H9 (cell line): ENCODE measurements at regions not wholly inside any gene's neighbourhood (a gene's known extent, or its start where the extent isn't known, plus 50 kb on each side); places are given as distances from the start of the nearest gene placed in this dataset.

Experiments
- DNase-seq: peaks from one replicate; pipeline ENCODE4 v3.0.0-alpha.2; 2017
- H2AFZ ChIP-seq: one replicate; pipeline ENCODE4 v1.6.1; 2013; ENCODE audit warnings: mild to moderate bottlenecking, low read length, control low read depth, moderate library complexity
- H2AK5ac ChIP-seq: 2 replicates; pipeline ENCODE4 v1.6.1; 2013; ENCODE audit warnings: low read length, control low read depth, mixed read lengths; ENCODE audit not compliant: insufficient read length
- H2BK120ac ChIP-seq: one replicate; pipeline ENCODE4 v1.6.1; 2013; ENCODE audit warnings: low read depth, mild to moderate bottlenecking, low read length, control low read depth, inconsistent platforms; ENCODE audit not compliant: poor library complexity, severe bottlenecking
- H2BK12ac ChIP-seq: 2 replicates; pipeline ENCODE4 v1.6.1; 2013; ENCODE audit warnings: low read length, control low read depth, mixed read lengths, low read depth; ENCODE audit not compliant: insufficient read length
- H2BK15ac ChIP-seq: 2 replicates; pipeline ENCODE4 v1.6.1; 2013; ENCODE audit warnings: low read depth, low read length, control low read depth
- H2BK20ac ChIP-seq: one replicate; pipeline ENCODE4 v1.6.1; 2013; ENCODE audit warnings: low read depth, mild to moderate bottlenecking, low read length, control low read depth, inconsistent platforms; ENCODE audit not compliant: poor library complexity, severe bottlenecking
- H2BK5ac ChIP-seq: 2 replicates; pipeline ENCODE4 v1.6.1; 2013; ENCODE audit warnings: low read length, control low read depth, mixed read lengths; ENCODE audit not compliant: insufficient read length
- H3K14ac ChIP-seq: 2 replicates; pipeline ENCODE4 v1.6.1; 2013; ENCODE audit warnings: low read length, control low read depth; ENCODE audit not compliant: insufficient read depth
- H3K18ac ChIP-seq: 2 replicates; pipeline ENCODE4 v1.6.1; 2013; ENCODE audit warnings: low read depth, mild to moderate bottlenecking, mixed read lengths, low read length, control low read depth; ENCODE audit not compliant: insufficient read length
- H3K23ac ChIP-seq: 2 replicates; pipeline ENCODE4 v1.6.1; 2013; ENCODE audit warnings: low read length, control low read depth, mixed read lengths, low read depth; ENCODE audit not compliant: insufficient read length
- H3K23me2 ChIP-seq: 2 replicates; pipeline ENCODE4 v1.6.1; 2013; ENCODE audit warnings: low read depth, mild to moderate bottlenecking, mixed read lengths, low read length, control low read depth; ENCODE audit not compliant: insufficient read length, poor library complexity, severe bottlenecking
- H3K27ac ChIP-seq: 2 replicates; pipeline ENCODE4 v1.5.1; 2013; ENCODE audit warnings: low read length, control low read depth, mixed read lengths, low read depth; ENCODE audit not compliant: insufficient read length
- H3K27me3 ChIP-seq: 2 replicates; pipeline ENCODE4 v1.6.1; 2013; ENCODE audit warnings: low read length, control low read depth, inconsistent platforms; ENCODE audit not compliant: insufficient read depth
- H3K4ac ChIP-seq: 2 replicates; pipeline ENCODE4 v1.6.1; 2013; ENCODE audit warnings: low read depth, mild to moderate bottlenecking, control low read depth, inconsistent platforms, low read length, moderate library complexity
- H3K4me1 ChIP-seq: 2 replicates; pipeline ENCODE4 v1.6.1; 2013; ENCODE audit warnings: low read length, control low read depth, inconsistent platforms; ENCODE audit not compliant: insufficient read depth
- H3K4me2 ChIP-seq: 2 replicates; pipeline ENCODE4 v1.6.1; 2013; ENCODE audit warnings: low read length, control low read depth, mixed read lengths; ENCODE audit not compliant: insufficient read length, insufficient read depth
- H3K56ac ChIP-seq: 2 replicates; pipeline ENCODE4 v1.6.1; 2013; ENCODE audit warnings: low read depth, mild to moderate bottlenecking, mixed read lengths, low read length, control low read depth; ENCODE audit not compliant: insufficient read length
- H3K79me1 ChIP-seq: 2 replicates; pipeline ENCODE4 v1.6.1; 2013; ENCODE audit warnings: low read depth, mild to moderate bottlenecking, moderate library complexity, low read length, control low read depth, inconsistent platforms; ENCODE audit not compliant: insufficient read depth, poor library complexity, severe bottlenecking
- H3K79me2 ChIP-seq: 2 replicates; pipeline ENCODE4 v1.6.1; 2013; ENCODE audit warnings: low read length, control low read depth, inconsistent platforms; ENCODE audit not compliant: insufficient read depth
- H3K9ac ChIP-seq: 2 replicates; pipeline ENCODE4 v1.6.1; 2013; ENCODE audit warnings: low read length, control low read depth, mixed read lengths; ENCODE audit not compliant: insufficient read length; ENCODE audit errors: extremely low read depth
- H3K9me3 ChIP-seq: one replicate; pipeline ENCODE4 v1.6.1; 2013; ENCODE audit warnings: low read depth, low read length, inconsistent platforms; ENCODE audit not compliant: control insufficient read depth
- H3T11ph ChIP-seq: one replicate; pipeline ENCODE4 v1.6.1; 2013; ENCODE audit warnings: mild to moderate bottlenecking, low read length, control low read depth, inconsistent platforms
- H4K20me1 ChIP-seq: one replicate; pipeline ENCODE4 v1.6.1; 2013; ENCODE audit not compliant: control insufficient read depth, insufficient read length, insufficient read depth
- H4K5ac ChIP-seq: 2 replicates; pipeline ENCODE4 v1.6.1; 2013; ENCODE audit warnings: low read depth, mild to moderate bottlenecking, mixed read lengths, low read length, control low read depth; ENCODE audit not compliant: insufficient read length
- H4K8ac ChIP-seq: replicated peaks from 2 replicates; pipeline ENCODE4 v1.6.1; 2013; ENCODE audit warnings: low read length, control low read depth, mixed read lengths, low read depth; ENCODE audit not compliant: insufficient read length
- H4K91ac ChIP-seq: 2 replicates; pipeline ENCODE4 v1.6.1; 2013; ENCODE audit warnings: low read depth, mild to moderate bottlenecking, moderate library complexity, mixed read lengths, low read length, control low read depth; ENCODE audit not compliant: insufficient read length
- H3K27ac Mint-ChIP-seq, 3 experiments: 2 replicates in 2 of 3; 3 replicates in 1 of 3; pipeline ENCODE4 v1.8.0; 2020 to 2021; ENCODE audit warnings: mixed read lengths in 3 of 3, mild to moderate bottlenecking in 1 of 3, moderate library complexity in 1 of 3
- H3K27me3 Mint-ChIP-seq: 2 replicates; pipeline ENCODE4 v1.8.0; 2021; ENCODE audit warnings: low read depth, mild to moderate bottlenecking, moderate library complexity, mixed read lengths
- H3K36me3 Mint-ChIP-seq, 3 experiments: 2 replicates in 2 of 3; 3 replicates in 1 of 3; pipeline ENCODE4 v1.8.0; 2020 to 2021; ENCODE audit warnings: low read depth in 3 of 3, mixed read lengths in 3 of 3; ENCODE audit not compliant: insufficient read depth in 1 of 3
- H3K4me1 Mint-ChIP-seq, 2 experiments: 2 replicates each; pipeline ENCODE4 v1.8.0; 2020; ENCODE audit warnings: mixed read lengths in 2 of 2
- H3K4me3 Mint-ChIP-seq, 2 experiments: 2 replicates in 1 of 2; 3 replicates in 1 of 2; pipeline ENCODE4 v1.8.0; 2020 to 2021; ENCODE audit warnings: mild to moderate bottlenecking in 2 of 2, mixed read lengths in 2 of 2, moderate library complexity in 1 of 2
- H3K9me3 Mint-ChIP-seq, 2 experiments: 2 replicates in 1 of 2; 3 replicates in 1 of 2; pipeline ENCODE4 v1.8.0; 2020; ENCODE audit warnings: mild to moderate bottlenecking in 2 of 2, mixed read lengths in 2 of 2, moderate library complexity in 1 of 2
- WGBS: extraction: QIAGEN DNeasy Blood & Tissue Kit; methylation state at CpG from one replicate; pipeline ENCODE4 v1.1.7; 2013; ENCODE audit warnings: missing lambda C conversion rate, low lambda C conversion rate, mixed read lengths; ENCODE audit not compliant: insufficient read length; ENCODE audit errors: extremely low coverage; 5-methylcytosine and 5-hydroxymethylcytosine counted together
- TF ChIP-seq, protein P1 (sequence below): fragments of 200-600 bp; sonication (generic); conservative IDR thresholded peaks from 3 replicates; pipeline ENCODE4 v1.8.0; 2021; ENCODE audit warnings: antibody characterized with exemption, mild to moderate bottlenecking

DNA sequence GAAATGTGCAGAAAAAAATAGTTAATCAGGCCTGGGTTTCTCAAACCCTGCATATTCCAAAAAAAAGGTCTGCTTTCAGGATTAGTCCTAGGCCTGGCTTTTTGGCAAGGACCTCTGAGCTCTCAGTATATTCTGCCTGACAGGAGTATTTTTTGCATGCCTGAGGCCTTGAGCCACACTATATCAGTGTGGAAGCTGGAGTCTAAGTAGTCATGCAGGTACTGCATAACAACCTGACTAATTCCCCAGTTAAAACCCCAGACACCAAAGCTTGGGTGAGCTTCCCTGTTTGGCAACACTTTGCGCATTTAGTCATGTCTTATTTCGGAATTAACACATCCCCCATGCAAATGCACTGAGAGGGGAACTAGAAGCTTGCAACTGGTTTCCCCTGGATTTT is 359.5 kb downstream of the CETN3 start:
- TF ChIP-seq, protein P1, sequence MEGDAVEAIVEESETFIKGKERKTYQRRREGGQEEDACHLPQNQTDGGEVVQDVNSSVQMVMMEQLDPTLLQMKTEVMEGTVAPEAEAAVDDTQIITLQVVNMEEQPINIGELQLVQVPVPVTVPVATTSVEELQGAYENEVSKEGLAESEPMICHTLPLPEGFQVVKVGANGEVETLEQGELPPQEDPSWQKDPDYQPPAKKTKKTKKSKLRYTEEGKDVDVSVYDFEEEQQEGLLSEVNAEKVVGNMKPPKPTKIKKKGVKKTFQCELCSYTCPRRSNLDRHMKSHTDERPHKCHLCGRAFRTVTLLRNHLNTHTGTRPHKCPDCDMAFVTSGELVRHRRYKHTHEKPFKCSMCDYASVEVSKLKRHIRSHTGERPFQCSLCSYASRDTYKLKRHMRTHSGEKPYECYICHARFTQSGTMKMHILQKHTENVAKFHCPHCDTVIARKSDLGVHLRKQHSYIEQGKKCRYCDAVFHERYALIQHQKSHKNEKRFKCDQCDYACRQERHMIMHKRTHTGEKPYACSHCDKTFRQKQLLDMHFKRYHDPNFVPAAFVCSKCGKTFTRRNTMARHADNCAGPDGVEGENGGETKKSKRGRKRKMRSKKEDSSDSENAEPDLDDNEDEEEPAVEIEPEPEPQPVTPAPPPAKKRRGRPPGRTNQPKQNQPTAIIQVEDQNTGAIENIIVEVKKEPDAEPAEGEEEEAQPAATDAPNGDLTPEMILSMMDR: no peak
- no peaks in the 10 kb centered on the region for H3K4me1 Mint-ChIP-seq
- no peak overlapping the region for H3K23ac ChIP-seq
- H2BK5ac ChIP-seq: no peak overlapping the region
- H3K23me2 ChIP-seq: no peaks in the 10 kb centered on the region
- H3K79me2 ChIP-seq: no peaks in the 10 kb centered on the region
- H3K27ac ChIP-seq: no peak overlapping the region
- H3K27ac Mint-ChIP-seq: no peak overlapping the region
- no peak overlapping the region for H2BK120ac ChIP-seq
- no peak overlapping the region for H3K18ac ChIP-seq
- no CpG with 5 or more reads among the region's 2 CpGs for WGBS
- no peak overlapping the region for H2BK20ac ChIP-seq
- H3K27me3 ChIP-seq: no peaks in the 10 kb centered on the region
- no peak for DNase-seq
- no peak overlapping the region for H4K91ac ChIP-seq
- H3K4me2 ChIP-seq: no peak overlapping the region
- H3K9me3 ChIP-seq: no peaks in the 10 kb centered on the region
- no peak overlapping the region for H4K5ac ChIP-seq
- H2BK12ac ChIP-seq: no peak overlapping the region
- H3K79me1 ChIP-seq: no peaks in the 10 kb centered on the region
- H3K4ac ChIP-seq: no peak overlapping the region
- no peak overlapping the region for H2AK5ac ChIP-seq
- H3K27me3 Mint-ChIP-seq: no peaks in the 10 kb centered on the region; the same call in 1 of the 2 replicates
- no peak overlapping the region for H3K4me3 Mint-ChIP-seq
- no peaks in the 10 kb centered on the region for H4K20me1 ChIP-seq
- no peak overlapping the region for H3K14ac ChIP-seq
- H3K4me1 ChIP-seq: no peaks in the 10 kb centered on the region
- H3K56ac ChIP-seq: no peak overlapping the region
- H3K9me3 Mint-ChIP-seq: peaks cover 12 to 13% of the 10 kb centered on the region in 2 experiments
- no peak overlapping the region for H3K9ac ChIP-seq
- no peak overlapping the region for H2AFZ ChIP-seq
- no peak overlapping the region for H3T11ph ChIP-seq
- H2BK15ac ChIP-seq: no peak overlapping the region
- peaks cover 5 to 18% (median 15%) of the 10 kb centered on the region in 3 experiments; a peak in 6 of 7 replicates for H3K36me3 Mint-ChIP-seq
- no peak overlapping the region for H4K8ac ChIP-seq
